Heart left ventricle (tissue), 16 donors: ENCODE measurements at regions not wholly inside any gene's neighbourhood (a gene's known extent, or its start where the extent isn't known, plus 50 kb on each side); places are given as distances from the start of the nearest gene placed in this dataset.

Experiments
- ATAC-seq, 4 donors: fragments of 200-7000 bp; cut with Tn5 transposase; one replicate each; pipeline ENCODE4 v1.9.1; 2020 to 2022; ENCODE audit warnings: moderate library complexity in 4 of 4, mild to moderate bottlenecking in 3 of 4, moderate number of reproducible peaks in 1 of 4
- DNase-seq, 5 donors: peaks; one replicate each; pipeline ENCODE4 v3.0.0-alpha.2; 2020
- H3K27ac ChIP-seq, 12 donors: fragments of 200-600 bp; sonication (generic) in 4 of 12; one replicate each; pipeline versions ENCODE4 v1.5.0 to v1.8.0; 2016 to 2022; ENCODE audit warnings: mild to moderate bottlenecking in 2 of 12
- H3K27me3 ChIP-seq, 9 donors: fragments of 200-600 bp; sonication (generic) in 2 of 9; one replicate each; pipeline versions ENCODE4 v1.5.1 to v1.8.0; 2016 to 2022; ENCODE audit warnings: mild to moderate bottlenecking in 3 of 9
- H3K36me3 ChIP-seq, 9 donors: fragments of 200-600 bp; sonication (generic) in 2 of 9; one replicate each; pipeline versions ENCODE4 v1.5.0 to v1.8.0; 2018 to 2022; ENCODE audit warnings: mild to moderate bottlenecking in 2 of 9
- H3K4me1 ChIP-seq, 12 donors: fragments of 200-600 bp; sonication (generic) in 4 of 12; one replicate each; pipeline versions ENCODE4 v1.5.0 to v1.8.0; 2016 to 2022; ENCODE audit warnings: mild to moderate bottlenecking in 3 of 12
- H3K4me3 ChIP-seq, 12 donors: fragments of 200-600 bp; sonication (generic) in 4 of 12; one replicate each; pipeline versions ENCODE4 v1.5.0 to v1.8.0; 2017 to 2022; ENCODE audit warnings: mild to moderate bottlenecking in 9 of 12, moderate library complexity in 4 of 12
- H3K9me3 ChIP-seq, 12 donors: fragments of 200-600 bp; sonication (generic) in 4 of 12; one replicate each; pipeline versions ENCODE4 v1.5.0 to v1.8.0; 2016 to 2022; ENCODE audit warnings: mild to moderate bottlenecking in 1 of 12
- CTCF ChIP-seq, 12 donors: fragments of 200-600 bp; sonication (generic) in 4 of 12; IDR thresholded peaks; one replicate each; pipeline versions ENCODE4 v1.5.0 to v1.8.0; 2018 to 2022; ENCODE audit warnings: antibody characterized with exemption in 12 of 12, mild to moderate bottlenecking in 5 of 12
- POLR2A ChIP-seq, 2 donors: fragments of 450-650 bp; IDR thresholded peaks; one replicate each; pipeline ENCODE4 v1.6.1; 2017; ENCODE audit warnings: antibody characterized with exemption in 2 of 2, mild to moderate bottlenecking in 2 of 2, moderate library complexity in 2 of 2
- WGBS, 4 donors: extraction: QIAGEN DNeasy Blood & Tissue Kit in 2 of 4; methylation state at CpG; one replicate each; pipeline versions ENCODE4 v1.1.5 to v1.1.7; 2013 to 2018; 5-methylcytosine and 5-hydroxymethylcytosine counted together
- intact Hi-C, 10 donors: fragments of 100-400 bp; cut with DNase I; formaldehyde crosslinking; loops; one replicate each; pipeline versions ENCODE4 v1.11.1 to v1.14.2; 2022
- donor health status: ischemic (EF 13 %, LVEDD 7.1; RV severe dilation, severe dysfunction).
- donor health status: healthy with polysubstance abuse.
- donor health status: DM: no; HTN: yes; CAD: no.
- donor health status: DM: no; HTN: no; CAD: no.
- donor health status: ischemic (EF 25% LVEDD 6.9; RV normal size, moderate dysfunction).
- donor health status: ischemic (EF 25% LVEDD 5.7; RV mildly dilated, moderate dysfunction).
- donor health status: healthy.
- donor health status: DM: yes; HTN: yes; CAD: no.
- donor health status: ischemic (EF 35%, LVEDD 5.7; RV mildly dilated, moderate dysfunction).
- donor health status: nonischemic (EF 11% LVEDD 7.7; RV severe dilation, severe dysfunction).
- donor health status: DM: yes; HTN: yes; CAD: no.
- donor health status: PGD.
- donor health status: ischemic (EF 29% LVEDD 5.4; RV normal size, mild dysfunction).
- donor health status: nonischemic (EF 23%, LVEDD 6.1; RV moderate dilation, normal function).

- ATAC-seq (no peak), DNase-seq (no peak)
- WGBS, 4 donors, result 88 to 98% (median 96%) methylated on average over 1 of the region's 1 CpG
- no peaks in the 10 kb centered on the region for H3K9me3 ChIP-seq
- H3K4me3 ChIP-seq, result no peak overlapping the region
- no peaks in the 10 kb centered on the region for H3K36me3 ChIP-seq
- peaks cover 17 to 44% (median 31%) of the 10 kb centered on the region in 12 donors for H3K4me1 ChIP-seq
- no peak overlapping the region for H3K27ac ChIP-seq
- no peaks in the 10 kb centered on the region for H3K27me3 ChIP-seq
- intact Hi-C loops, result loop anchor here in 4 of 10 donors (5.0 to 10.0 kb wide), 5 partner anchors 37 to 320 kb away; no protein-coding TSS in a partner anchor
- no peak for TF ChIP-seq CTCF (IDR thresholded peaks at IDR 0.05)
- TF ChIP-seq POLR2A (IDR thresholded peaks at IDR 0.05), result no peak
Observed at GRCh38 chr13:44234566-44234965, 139.1 kb upstream of the SERP2 start.

GRCh38 chr13:44236370-44236769, 137.3 kb upstream of the SERP2 start:
- no peak overlapping the region for H3K4me3 ChIP-seq
- peak overlapping the region; percentile 79 to 97 (median 88) for H3K27ac ChIP-seq
- H3K4me1 ChIP-seq, result peaks cover 17 to 44% (median 31%) of the 10 kb centered on the region in 12 donors
- H3K9me3 ChIP-seq, result no peaks in the 10 kb centered on the region
- H3K27me3 ChIP-seq, result no peaks in the 10 kb centered on the region
- DNase-seq (no peak), ATAC-seq (peak; percentile 10 to 19 (median 15))
- WGBS, 4 donors, result 83 to 92% (median 86%) methylated on average over 1 of the region's 1 CpG
- no peaks in the 10 kb centered on the region for H3K36me3 ChIP-seq
- intact Hi-C loops, result loop anchor here in 8 of 10 donors (2.0 to 10.0 kb wide), 13 partner anchors 44 to 329 kb away; no protein-coding TSS in a partner anchor
- TF ChIP-seq POLR2A (IDR thresholded peaks at IDR 0.05) (no peak), CTCF (IDR thresholded peaks at IDR 0.05) (no peak)

GRCh38 chr13:44236801-44237207, 136.8 kb upstream of the SERP2 start:
- WGBS, 4 donors, result 45 to 74% (median 52%) methylated on average over 5 of the region's 5 CpGs
- Histone ChIP-seq H3K27me3 (no peaks in the 10 kb centered on the region), H3K4me1 (peaks cover 15 to 43% (median 30%) of the 10 kb centered on the region in 12 donors), H3K4me3 (peak overlapping the region in 1 of 12 donors; percentile 0), H3K36me3 (no peaks in the 10 kb centered on the region), H3K27ac (peak overlapping the region; percentile 79 to 97 (median 88)), H3K9me3 (no peaks in the 10 kb centered on the region)
- intact Hi-C loops, result loop anchor here in 8 of 10 donors (1.0 to 10.0 kb wide), 14 partner anchors 44 to 330 kb away; no protein-coding TSS in a partner anchor
- DNase-seq (no peak), ATAC-seq (peak in 3 of 4 donors; percentile 2 to 9 (median 3))
- TF ChIP-seq POLR2A (IDR thresholded peaks at IDR 0.05) (no peak), CTCF (IDR thresholded peaks at IDR 0.05) (no peak)

- WGBS, 4 donors, result 14 to 21% (median 15%) methylated on average over 4 of the region's 4 CpGs
- intact Hi-C loops, result loop anchor here in 8 of 10 donors (1.0 to 10.0 kb wide), 14 partner anchors 45 to 330 kb away; no protein-coding TSS in a partner anchor
- Histone ChIP-seq H3K4me3 (peak overlapping the region in 1 of 12 donors; percentile 0), H3K27me3 (no peaks in the 10 kb centered on the region), H3K36me3 (no peaks in the 10 kb centered on the region), H3K9me3 (no peaks in the 10 kb centered on the region), H3K4me1 (peaks cover 14 to 38% (median 26%) of the 10 kb centered on the region in 12 donors), H3K27ac (peak overlapping the region; percentile 79 to 97 (median 88))
- peak; percentile 98 to 99 (median 99) for ATAC-seq
- TF ChIP-seq POLR2A (IDR thresholded peaks at IDR 0.05), result peak in 1 of 2 donors; percentile 49
- no peak for TF ChIP-seq CTCF (IDR thresholded peaks at IDR 0.05)
- peak in 4 of 5 donors; percentile 81 to 86 (median 83) for DNase-seq
Observed at GRCh38 chr13:44237276-44237767, 136.3 kb upstream of the SERP2 start.
